HG03095 (cell line): ENCODE measurements at regions not wholly inside any gene's neighbourhood (a gene's known extent, or its start where the extent isn't known, plus 50 kb on each side); places are given as distances from the start of the nearest gene placed in this dataset.
"Not testable (repeated sequence)": the region's sequence is repeated elsewhere in the genome, so short reads cannot be mapped to it uniquely, and the experiment has no call there.

ENCODE experiments used
- ATAC-seq: cut with Tn5 transposase; IDR thresholded peaks from one replicate; pipeline ENCODE4 v1.9.1; 2021; ENCODE audit warnings: moderate library complexity; ENCODE audit not compliant: unreplicated experiment

DNA sequence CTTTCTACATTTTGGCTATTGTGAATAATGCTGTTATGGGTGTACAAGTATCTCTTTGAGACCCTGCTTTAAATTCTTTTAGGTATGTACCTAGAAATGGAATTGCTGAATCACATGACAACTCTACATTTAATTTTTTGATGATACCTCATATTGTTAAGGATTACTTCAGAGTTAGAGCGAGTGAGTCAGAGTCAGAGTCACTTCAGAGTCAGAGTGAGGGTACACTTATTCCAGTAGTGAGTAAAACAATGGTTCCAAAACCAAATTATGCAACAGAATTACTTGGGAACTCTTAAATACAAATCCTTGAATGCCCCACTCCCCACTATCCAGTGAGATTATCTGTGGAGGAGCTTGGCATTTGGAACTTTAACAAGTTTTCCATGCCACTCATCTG lies 50.3 kb upstream of the SNRK start:
- ATAC-seq: no peak

DNA sequence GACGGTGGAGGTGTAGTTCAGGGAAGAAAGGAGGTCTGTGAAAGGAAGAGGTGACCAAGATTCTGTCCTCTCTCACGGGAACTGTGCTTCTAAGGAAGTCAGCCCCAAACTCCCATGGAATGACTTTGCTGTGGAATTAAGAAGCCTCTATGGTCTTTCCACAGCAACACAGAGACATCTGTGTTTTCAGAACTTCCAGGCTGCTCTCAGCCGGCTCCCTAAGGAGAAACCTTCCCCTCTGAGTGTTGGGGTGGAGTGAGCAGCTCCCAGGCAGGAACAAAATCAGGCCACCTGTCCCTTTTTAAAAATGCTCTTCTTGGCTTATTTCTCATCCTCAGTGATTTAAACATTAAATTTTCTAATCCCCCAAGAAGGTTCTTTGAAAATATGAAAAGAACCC lies 53.3 kb upstream of the SNRK start:
- ATAC-seq: no peak

DNA sequence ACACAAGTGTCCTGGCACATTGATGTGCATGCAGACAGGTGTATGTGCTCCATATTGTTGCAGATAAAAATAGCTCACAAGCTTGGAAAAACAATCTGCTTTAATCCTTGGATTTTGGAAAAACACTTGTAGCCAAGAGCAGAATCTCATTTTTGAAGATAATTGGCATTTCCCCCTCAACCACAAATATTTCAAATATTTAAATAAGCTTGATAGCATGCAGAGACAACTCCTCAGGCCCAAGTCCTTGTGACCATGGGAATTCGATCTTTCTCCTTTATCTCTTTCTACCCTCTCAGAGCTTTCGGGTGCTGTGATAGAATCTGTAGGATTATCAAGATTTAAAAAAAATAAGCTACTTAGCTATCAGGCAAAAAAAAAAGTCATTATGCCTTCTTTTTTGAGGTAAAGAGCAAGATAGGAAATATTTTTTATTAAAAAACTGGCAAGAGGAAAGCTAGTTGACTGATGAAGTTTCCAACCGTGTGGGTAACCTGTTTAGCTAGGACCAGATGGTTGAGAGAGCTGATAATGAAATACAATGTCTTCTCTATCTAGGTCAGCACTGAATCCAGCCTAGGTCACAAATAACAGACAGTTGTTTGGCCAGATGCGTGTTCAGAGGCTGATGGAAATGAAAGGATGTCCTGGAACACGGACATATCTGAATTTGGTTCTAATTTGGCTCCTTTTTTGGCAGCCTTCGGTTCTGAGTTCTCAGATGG lies 54.9 kb upstream of the SNRK start:
- ATAC-seq: no peak

DNA sequence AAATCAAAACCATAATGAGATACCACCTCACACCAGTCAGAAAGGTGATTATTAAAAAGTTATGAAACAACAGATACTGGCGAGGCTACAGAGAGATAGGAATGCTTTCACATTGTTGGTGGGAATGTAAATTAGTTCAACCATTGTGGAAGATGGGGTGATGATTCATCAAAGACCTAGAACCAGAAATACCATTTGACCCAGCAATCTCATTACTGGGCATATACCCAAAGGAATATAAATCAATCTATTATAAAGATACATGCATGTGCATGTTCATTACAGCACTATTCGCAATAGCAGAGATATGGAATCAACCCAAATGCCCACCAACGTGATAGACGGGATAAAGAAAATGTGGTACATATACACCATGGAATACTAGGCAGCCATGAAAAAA lies 56.5 kb upstream of the SNRK start:
- ATAC-seq: not testable (repeated sequence)

DNA sequence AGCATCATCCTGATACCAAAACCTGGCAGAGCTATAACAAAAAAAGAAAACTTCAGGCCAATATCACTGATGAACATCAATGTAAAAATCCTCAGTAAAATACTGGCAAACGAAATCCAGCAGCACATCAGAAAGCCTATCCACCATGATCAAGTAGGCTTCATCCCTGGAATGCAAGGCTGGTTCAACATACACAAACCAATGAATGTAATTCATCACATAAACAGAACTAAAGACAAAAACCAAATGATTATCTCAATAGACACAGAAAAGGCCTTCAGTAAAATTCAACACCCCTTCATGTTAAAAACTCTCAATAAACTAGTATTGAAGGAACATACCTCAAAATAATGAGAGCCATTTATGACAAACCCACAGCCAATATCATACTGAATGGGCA lies 58.7 kb upstream of the SNRK start:
- ATAC-seq: not testable (repeated sequence)

DNA sequence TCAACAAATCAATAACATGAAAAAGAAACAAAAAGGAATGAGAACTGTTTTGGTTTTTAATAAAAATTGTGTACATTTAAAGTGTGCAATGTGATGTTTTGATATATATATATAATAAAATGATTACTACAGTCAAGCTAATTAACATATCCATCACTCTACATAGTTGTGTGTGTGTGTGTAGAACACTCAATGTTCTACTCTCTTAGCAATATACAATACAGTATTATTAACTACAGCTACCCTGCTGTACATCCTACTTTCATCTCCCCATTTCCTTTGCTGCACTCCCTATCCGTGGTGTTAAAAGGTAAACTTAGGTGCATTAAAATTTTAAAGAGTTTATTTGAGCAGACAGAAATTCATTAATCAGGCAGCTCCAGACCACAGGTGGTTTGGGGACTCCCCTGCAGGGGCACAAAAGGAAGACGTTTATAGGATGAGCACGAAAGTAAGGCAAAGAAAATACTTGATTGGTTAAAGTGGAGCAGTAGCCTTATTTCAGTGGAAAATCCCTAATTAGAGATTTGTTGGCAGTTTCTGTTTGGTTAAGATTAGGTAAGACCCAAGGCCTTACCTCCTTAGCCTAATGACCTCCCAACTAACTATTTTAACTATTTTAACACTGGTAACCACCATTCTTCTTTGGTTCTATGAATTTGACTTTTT lies 61.8 kb upstream of the SNRK start:
- ATAC-seq: no peak

DNA sequence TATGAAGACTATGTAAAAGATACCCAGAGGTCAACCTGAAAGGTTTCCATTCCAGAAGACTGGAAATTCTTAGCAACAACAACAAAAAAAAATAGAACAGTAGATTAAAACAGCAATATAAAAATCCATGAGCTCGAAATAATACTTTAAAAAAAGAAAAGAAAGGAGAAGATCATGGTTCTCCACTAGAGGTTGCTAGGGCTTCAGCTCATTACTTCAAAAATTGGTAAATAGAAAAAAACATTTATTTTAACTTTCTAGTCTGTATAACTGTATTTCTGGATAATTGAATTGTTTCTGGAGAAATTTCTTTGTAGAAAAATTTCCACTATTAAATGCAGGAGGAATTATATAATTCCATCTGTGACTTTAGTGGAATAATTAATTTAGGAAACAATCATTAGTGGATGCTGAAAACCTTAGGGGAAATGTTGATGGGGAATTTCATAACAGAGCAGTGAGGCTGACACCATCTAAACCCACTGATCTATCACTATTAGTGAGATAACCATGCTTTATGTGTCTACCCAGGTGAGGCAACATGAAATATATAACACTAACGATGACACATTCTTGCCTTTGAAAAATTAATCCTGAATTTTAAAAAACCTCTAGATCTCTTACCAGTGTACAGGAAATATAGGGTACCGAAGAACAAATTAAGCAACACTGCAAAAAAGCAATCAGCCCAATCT lies 62.5 kb upstream of the SNRK start:
- no peak for ATAC-seq

DNA sequence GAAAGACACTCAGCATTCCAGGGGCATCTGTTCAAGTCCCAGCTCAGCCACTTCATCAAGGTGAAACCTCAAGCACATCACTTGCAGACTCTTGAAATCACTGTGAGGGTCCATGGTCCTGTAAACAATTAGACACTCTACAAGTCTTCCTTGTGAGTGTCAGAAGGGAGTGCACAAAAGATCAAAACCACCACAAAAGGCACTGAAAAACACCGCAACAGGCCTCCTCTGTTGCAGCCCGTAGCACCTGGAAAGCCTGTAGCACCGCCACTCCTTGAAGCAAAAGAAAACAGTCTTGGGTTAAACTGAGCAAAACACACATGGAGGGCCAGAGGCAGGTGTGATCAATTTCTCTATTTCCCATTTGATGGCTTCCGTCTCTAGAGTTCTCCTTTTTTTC lies 63.8 kb upstream of the SNRK start:
- no peak for ATAC-seq

DNA sequence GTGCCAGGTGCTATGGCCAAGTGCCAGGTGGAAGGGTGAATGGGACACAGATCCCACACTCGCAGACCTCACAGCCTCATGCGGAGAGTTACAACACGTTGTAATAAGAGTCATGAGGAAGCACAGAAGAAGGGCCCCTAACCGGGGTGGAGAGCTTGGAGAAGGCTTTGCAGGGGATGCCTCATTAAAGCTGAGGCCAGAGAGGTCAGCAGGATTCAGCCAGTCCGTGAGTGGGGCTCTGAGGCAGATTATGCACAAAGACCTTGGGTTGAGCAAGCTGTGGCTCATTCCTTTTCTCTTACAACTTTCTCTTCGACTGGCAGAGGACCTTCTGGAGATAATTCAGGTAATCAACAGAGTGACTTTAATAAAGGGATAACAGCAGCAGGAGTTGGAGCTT lies 65.3 kb upstream of the SNRK start:
- no peak for ATAC-seq

DNA sequence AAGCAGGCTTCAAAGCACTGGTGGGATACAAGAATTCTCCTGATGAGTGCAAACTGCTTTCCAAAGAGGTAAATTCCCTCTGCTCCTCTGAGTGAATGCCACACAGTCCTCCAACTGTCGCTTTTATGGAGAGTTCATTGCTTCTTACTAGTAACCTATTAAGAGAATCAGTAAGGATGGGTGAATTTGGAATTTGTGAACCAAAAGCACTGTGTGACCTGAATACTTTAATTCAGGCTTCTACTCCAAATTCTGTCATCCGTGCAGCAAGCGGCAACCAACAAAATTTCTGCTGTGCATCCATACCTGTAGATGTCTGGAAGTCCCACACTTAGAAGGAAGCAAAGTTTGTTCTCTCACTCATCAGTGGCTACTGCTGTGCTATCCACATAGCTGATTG lies 66.7 kb upstream of the SNRK start:
- ATAC-seq: no peak

DNA sequence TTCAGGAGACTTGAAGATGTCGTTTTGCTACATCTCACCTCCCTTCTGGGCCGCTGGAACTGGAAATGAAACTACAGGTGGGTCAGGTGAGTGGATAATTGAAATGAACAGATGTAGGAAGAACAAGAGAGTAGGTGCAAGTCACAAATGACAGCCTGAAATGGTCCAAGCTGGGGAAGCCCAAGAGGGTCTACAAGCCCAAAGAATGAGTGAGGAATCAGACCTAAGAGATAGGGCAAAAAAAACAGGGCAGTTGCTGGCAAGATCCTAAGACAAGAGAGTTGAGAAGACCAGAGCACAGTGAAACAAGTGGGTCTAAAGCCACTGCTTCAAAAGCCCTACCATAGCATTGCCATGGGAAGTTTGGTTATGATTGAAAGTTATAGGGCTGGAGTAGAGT lies 67.4 kb upstream of the SNRK start:
- ATAC-seq: no peak

DNA sequence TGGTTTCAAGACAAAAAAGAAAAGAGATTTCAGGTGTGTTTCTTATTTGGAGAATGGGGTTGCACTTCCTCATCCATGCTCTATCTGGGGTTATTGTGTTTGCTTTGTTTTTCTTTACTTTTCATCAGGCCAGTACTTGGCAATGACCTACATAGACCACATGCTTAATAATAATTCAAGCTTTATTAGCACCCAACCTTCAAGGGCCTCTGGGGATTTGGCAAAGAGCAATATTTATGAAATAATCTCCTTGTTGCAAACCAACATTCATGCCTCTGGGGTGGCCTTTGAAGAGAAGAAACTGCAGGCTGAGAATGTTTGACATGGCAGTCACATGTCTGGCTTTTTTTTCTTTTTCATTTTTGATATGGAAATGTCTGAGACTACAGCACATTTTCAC lies 68.2 kb upstream of the SNRK start:
- ATAC-seq: no peak

DNA sequence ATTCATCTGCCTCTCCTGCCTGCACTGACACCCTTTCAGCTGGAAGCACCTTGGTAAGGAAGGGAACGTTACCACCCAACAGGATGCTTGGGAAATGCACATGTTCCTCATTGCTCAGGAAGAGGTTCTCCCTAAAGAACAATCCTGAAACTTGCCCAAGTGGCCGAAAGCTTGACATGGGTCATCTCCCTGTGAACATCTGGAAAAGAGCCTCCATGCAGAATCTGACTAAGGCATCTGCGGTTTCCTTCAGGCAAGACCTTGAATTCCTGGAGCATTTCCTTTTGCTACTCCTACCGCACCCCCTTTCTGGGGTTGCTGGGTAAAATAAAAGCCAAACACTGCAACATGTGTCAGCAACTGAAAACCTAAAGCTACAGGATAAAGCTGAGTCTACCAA lies 68.7 kb upstream of the SNRK start:
- no peak for ATAC-seq

DNA sequence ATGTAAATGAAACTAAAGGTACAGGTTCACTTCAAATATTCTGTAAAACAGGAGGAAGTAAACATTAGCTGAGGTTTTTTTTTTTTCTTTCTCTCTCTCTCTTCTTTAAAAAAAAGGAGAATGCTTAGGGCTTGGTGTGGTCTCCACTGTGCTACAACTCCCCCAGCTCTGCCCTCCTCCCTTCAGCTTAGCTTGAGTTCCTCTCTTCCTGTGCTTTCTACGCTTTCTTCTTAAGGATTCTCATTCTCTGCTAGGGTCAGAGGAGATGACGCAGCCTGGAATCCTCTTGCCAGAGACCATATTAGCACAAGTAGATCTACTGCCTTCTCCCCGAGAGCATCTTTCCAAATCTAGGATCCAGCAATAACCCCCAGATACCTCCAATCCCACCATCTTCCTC lies 69.1 kb upstream of the SNRK start:
- no peak for ATAC-seq

DNA sequence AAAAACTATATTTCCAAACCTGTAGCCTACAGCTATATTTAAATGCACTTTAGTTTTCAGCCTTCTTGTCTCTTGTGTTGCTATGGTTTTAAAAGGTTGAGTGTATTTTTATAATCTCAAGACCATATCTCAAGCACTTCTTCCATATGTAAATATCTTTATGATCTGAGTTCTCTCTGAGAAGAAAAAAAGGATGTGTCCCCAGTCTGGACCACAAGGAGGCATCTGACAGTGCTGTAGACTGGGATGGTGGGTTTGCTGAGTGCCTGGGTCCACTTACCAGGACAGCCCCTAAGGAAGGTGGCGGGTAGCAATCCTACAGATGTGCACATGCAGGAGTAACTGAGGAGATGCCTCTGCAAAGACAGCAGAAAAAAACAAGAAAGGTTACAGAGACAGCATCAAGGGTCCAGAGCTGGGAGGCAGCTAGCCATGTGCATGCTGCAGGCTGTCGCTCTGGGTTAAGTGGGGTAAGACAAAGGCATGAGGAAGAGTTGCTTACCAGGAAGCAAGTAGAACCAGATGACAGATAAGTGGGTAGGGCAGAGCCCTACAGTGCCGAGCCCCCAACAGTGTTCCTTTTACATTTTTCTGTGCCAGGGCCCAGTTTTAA lies 70.6 kb upstream of the SNRK start:
- ATAC-seq: no peak

DNA sequence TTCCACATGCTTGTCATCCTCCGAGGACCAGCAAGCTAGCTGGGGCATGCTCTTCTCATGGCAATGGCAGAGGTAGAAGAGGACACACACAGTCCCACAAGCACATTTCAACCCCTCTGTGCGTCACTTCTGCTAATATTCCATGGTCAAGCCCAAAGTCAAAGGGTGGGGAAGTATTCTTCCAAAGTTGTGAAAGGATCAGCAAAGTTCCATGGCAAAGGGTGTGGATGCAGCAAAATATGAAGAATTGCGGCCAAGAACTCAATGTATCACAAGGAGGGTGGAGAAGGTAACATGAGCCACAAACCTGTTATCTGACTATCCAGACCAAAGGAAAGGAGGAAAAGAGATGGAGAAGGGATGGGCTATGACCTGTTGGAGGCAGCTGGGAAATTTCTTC lies 71.2 kb upstream of the SNRK start:
- ATAC-seq: no peak

DNA sequence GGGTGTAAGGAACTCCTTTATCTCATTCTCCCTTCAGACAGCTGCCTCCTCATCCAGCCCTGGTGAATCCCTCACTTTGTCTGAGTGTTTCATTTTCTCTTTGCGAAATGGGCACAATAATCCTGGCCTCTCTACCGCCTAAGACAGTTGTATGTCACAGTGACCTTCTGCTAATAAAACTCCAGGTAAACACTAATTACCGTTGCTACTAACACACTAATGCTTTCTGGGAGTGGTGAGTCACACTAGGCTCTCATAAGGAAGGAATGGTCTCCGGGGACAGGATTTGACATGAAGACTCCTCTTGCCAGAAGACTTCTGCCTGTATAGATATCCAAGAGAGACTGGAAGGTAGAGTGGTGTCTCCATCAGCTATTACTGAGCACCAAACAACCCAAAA lies 71.7 kb upstream of the SNRK start:
- ATAC-seq: no peak

DNA sequence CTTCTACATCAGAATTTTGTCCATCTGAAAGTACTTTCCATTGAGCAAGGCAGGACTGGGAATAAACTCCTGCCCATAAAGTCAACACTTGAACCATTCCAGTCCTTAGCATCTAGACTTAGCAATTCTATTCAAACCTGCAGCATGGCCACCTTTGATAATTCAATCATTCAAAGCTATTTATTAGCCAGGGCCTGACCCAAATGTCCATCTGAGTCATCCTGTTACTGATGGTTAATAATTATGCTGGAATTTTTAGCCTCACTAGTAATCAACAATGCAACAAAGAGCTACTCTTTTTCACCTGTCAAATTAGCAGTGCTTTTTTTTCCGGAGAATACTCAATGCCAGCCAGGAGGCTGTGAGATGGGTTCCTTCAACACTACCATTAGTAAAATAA lies 72.7 kb upstream of the SNRK start:
- ATAC-seq: peak; percentile 58

DNA sequence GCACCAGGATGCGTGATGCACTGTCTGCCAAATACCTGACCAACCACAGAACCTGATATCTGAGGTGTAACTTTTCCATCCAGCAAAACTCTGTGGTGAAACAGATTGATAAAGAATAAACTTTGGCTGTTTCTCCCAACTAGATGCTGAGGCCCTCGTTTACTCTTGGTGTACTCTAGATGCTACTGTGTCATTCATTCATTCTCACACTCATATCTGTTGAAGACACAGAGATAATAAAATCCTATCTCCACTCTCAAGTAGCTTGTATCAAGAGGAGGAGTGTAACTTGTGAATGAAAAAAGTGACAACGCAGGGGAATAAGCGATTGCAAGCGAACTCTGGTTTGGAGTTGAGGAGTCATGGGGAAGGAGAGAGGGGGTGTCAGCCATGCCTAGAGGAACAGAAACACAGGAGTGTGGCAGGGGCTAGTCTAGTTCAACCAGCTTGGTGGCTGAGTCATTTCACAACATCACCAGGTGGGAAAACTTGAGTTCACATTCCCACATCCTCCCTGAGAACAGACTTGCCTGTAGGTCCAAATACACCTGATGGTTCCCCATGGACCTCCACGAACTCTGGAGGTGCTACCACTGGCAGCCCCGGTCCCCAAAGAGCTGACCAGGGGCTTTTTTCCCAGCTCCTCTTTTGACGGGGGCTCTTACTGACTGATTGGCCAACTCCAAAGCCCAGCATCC lies 73.3 kb upstream of the SNRK start:
- ATAC-seq: peak; percentile 25

DNA sequence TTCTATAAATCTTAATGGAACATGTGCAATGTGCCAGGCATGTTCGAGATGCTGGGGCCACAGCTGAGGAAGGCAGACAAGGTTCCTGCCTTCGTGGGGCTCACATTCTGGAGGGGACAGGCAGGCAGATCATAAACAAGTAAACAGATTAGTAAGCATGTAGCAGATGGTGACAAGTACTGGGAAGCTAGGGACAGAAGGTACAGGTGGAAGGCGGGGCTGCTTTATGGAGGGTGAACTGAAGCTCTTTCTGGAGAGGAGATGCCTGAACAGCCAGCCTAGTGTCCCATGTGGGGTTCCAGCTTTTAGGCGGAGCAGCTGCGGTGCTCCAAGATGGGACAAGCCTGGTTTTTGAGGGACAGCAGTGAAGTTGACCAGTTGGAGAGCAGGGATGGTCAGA lies 74.7 kb upstream of the SNRK start:
- no peak for ATAC-seq
